Lung (tissue), 11 donors: ENCODE measurements at regions not wholly inside any gene's neighbourhood (a gene's known extent, or its start where the extent isn't known, plus 50 kb on each side); places are given as distances from the start of the nearest gene placed in this dataset.

ENCODE experiments used
- ATAC-seq: fragments of 200-7000 bp; cut with Tn5 transposase; one replicate; pipeline ENCODE4 v1.9.1; 2020; ENCODE audit warnings: moderate number of reproducible peaks; ENCODE audit not compliant: insufficient read depth, low FRiP score
- DNase-seq, 3 donors: peaks; one replicate each; pipeline ENCODE4 v3.0.0-alpha.2; 2013 to 2017
- H3K27ac ChIP-seq, 2 donors: one replicate each; pipeline ENCODE4 v1.5.1; 2013; ENCODE audit warnings: mild to moderate bottlenecking in 2 of 2, moderate library complexity in 2 of 2, control low read depth in 1 of 2, inconsistent platforms in 1 of 2, low read depth in 1 of 2, low read length in 1 of 2
- H3K27me3 ChIP-seq, 3 donors: one replicate each; pipeline ENCODE4 v1.5.1; 2013; ENCODE audit warnings: low read length in 2 of 3; ENCODE audit not compliant: control insufficient read depth in 3 of 3, insufficient read depth in 3 of 3
- H3K36me3 ChIP-seq, 4 donors: one replicate each; pipeline ENCODE4 v1.5.1; 2013; ENCODE audit warnings: low read length in 4 of 4, mild to moderate bottlenecking in 1 of 4, moderate library complexity in 1 of 4; ENCODE audit not compliant: control insufficient read depth in 4 of 4, insufficient read depth in 4 of 4
- H3K4me1 ChIP-seq, 5 donors: one replicate each; pipeline ENCODE4 v1.5.1; 2013; ENCODE audit warnings: low read length in 5 of 5, mild to moderate bottlenecking in 2 of 5, moderate library complexity in 1 of 5; ENCODE audit not compliant: control insufficient read depth in 5 of 5, insufficient read depth in 5 of 5
- H3K4me3 ChIP-seq: one replicate; pipeline ENCODE4 v1.5.1; 2013; ENCODE audit warnings: mild to moderate bottlenecking, control low read depth, moderate library complexity
- H3K9ac ChIP-seq, 2 donors: one replicate each; pipeline ENCODE4 v1.5.1; 2013; ENCODE audit warnings: low read length in 2 of 2, control low read depth in 1 of 2; ENCODE audit not compliant: insufficient read depth in 1 of 2
- H3K9me3 ChIP-seq, 4 donors: one replicate each; pipeline ENCODE4 v1.5.1; 2013; ENCODE audit warnings: low read length in 3 of 4, mild to moderate bottlenecking in 1 of 4, moderate library complexity in 1 of 4; ENCODE audit not compliant: control insufficient read depth in 4 of 4, insufficient read depth in 3 of 4
- CTCF ChIP-seq: IDR thresholded peaks from 2 replicates; pipeline ENCODE4 v1.5.1; 2012; ENCODE audit warnings: mild to moderate bottlenecking; ENCODE audit errors: control extremely low read depth, extremely low read depth
- WGBS, 2 donors: extraction: QIAGEN DNeasy Blood & Tissue Kit; methylation state at CpG; one replicate each; pipeline ENCODE4 v1.1.7; 2013; 5-methylcytosine and 5-hydroxymethylcytosine counted together
- donor health status: control.
- donor health status: control.
- donor health status: Bipolar disorder and iron deficiency.
- donor health status: healthy.
- donor health status: DM: yes; HTN: yes; CAD: no.

- 45 to 52% methylated on average over 2 of the region's 2 CpGs for WGBS, 2 donors
- DNase-seq (no peak), ATAC-seq (no peak)
- Histone ChIP-seq H3K4me3 (no peak overlapping the region), H3K4me1 (no peaks in the 10 kb centered on the region), H3K27ac (no peak overlapping the region), H3K9me3 (no peaks in the 10 kb centered on the region), H3K9ac (no peak overlapping the region), H3K27me3 (no peaks in the 10 kb centered on the region), H3K36me3 (no peaks in the 10 kb centered on the region)
- no peak for TF ChIP-seq CTCF
These were observed 793.7 kb downstream of the GRIK2 start for GRCh38 chr6:102187186-102187585.

- TF ChIP-seq CTCF: no peak
- H3K4me3 ChIP-seq: no peak overlapping the region
- H3K4me1 ChIP-seq: no peaks in the 10 kb centered on the region
- ATAC-seq (no peak), DNase-seq (no peak)
- H3K9ac ChIP-seq: no peak overlapping the region
- no peaks in the 10 kb centered on the region for H3K36me3 ChIP-seq
- no peak overlapping the region for H3K27ac ChIP-seq
- H3K9me3 ChIP-seq: peaks cover 0 to 16% (median 5%) of the 10 kb centered on the region in 4 donors
- 50 to 75% methylated on average over 1 of the region's 1 CpG for WGBS, 2 donors
- H3K27me3 ChIP-seq: no peaks in the 10 kb centered on the region
These were observed 801.8 kb downstream of the GRIK2 start for GRCh38 chr6:102195311-102195710.

GRCh38 chr6:102197211-102197610 is 803.7 kb downstream of the GRIK2 start:
- Histone ChIP-seq H3K9me3 (peaks cover 0 to 16% (median 5%) of the 10 kb centered on the region in 4 donors), H3K9ac (no peak overlapping the region), H3K27me3 (no peaks in the 10 kb centered on the region), H3K4me3 (no peak overlapping the region), H3K27ac (no peak overlapping the region), H3K4me1 (no peaks in the 10 kb centered on the region), H3K36me3 (no peaks in the 10 kb centered on the region)
- no peak for TF ChIP-seq CTCF
- 89 to 91% methylated on average over 3 of the region's 3 CpGs for WGBS, 2 donors
- ATAC-seq: no peak
- no peak for DNase-seq

- ATAC-seq: no peak
These were observed 810.8 kb downstream of the GRIK2 start for GRCh38 chr6:102204351-102204750.

More at GRCh38 chr6:102204351-102204750, 810.8 kb downstream of the GRIK2 start:
- no peak overlapping the region for H3K9ac ChIP-seq
- H3K27ac ChIP-seq: no peak overlapping the region
- TF ChIP-seq CTCF: no peak
- H3K36me3 ChIP-seq: no peaks in the 10 kb centered on the region
- DNase-seq: no peak
- peaks cover 0 to 2% (median 0%) of the 10 kb centered on the region in 4 donors for H3K9me3 ChIP-seq
- H3K27me3 ChIP-seq: no peaks in the 10 kb centered on the region
- H3K4me1 ChIP-seq: no peaks in the 10 kb centered on the region
- WGBS, 2 donors: 60 to 73% methylated on average over 3 of the region's 3 CpGs
- no peak overlapping the region for H3K4me3 ChIP-seq
